ENCODE measurements at regions not wholly inside any gene's neighbourhood (a gene's known extent, or its start where the extent isn't known, plus 50 kb on each side); places are given as distances from the start of the nearest gene placed in this dataset.
"Not testable (repeated sequence)": the region's sequence is repeated elsewhere in the genome, so short reads cannot be mapped to it uniquely, and the experiment has no call there.

DNA sequence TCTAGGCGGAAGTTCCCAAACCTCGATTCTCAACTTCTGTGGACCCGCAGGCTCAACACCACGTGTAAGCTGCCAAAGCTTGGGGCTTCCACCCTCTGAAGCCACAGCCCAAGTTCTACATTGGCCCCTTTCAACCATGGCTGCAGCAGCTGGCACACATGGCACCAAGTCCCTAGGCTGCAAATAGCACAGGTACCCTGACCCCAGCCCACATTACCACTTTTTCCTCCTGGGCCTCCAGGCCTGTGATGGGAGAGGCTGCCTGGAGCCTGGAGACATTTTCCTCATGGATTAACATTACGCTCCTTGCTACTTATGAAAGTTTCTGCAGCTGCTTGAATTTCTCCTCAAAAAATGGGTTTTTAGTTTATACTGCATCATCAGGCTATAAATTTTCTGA lies 479.5 kb downstream of the PCDH7 start:
- no peak for DNase-seq

DNA sequence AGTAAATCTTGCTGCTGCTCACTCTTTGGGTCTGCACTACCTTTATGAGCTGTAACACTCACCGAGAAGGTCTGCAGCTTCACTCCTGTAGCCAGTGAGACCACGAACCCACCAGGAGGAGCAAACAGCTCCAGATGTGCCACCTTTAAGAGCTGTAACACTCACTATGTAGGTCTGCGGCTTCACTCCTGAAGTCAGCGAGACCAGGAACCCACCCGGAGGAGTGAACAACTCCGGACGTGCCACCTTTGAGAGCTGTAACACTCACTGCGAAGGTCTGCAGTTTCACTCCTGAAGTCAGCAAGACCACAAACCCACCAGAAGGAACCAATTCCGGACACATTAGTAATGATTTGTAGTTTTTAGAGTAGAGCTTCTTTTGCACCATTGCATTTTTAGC lies 481.9 kb downstream of the PCDH7 start:
- DNase-seq, result not testable (repeated sequence)

DNA sequence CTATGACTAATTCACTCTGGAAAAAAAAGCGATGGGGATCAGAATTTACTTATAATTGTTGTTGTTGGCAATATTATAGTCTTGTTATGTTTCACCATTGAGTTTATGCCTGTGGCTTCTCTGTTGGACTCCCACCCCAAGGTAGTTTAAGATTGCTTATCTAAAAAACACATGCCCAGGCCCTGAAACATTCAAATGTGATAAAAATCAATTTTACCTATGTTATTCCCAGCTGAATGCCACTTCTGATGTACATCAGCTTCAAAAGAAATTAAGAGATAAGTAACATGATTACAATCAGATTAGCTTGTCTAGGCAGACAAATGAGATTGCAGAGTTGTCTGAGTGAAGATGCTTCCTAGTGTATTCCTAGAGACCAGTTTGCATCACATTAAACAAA lies 484.7 kb downstream of the PCDH7 start:
- no peak for DNase-seq

DNA sequence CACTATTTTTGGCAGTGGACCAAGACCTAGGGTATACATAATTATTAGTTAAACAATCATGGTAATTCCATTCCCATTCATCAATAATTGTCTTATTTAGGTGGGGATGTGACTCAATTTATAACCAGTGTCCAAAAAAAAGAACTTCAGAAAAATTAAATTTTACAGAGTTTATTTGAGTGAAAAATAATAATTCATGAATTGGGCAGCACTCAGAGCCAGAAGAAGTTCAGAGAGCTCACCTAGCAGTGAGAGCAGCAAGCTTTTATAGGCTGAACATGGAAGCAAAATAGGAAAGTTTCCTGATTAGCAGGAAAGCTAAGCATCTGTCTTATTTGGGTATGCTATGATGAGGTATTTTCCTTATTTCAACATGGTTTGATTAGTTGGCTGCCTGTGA lies 500.8 kb downstream of the PCDH7 start:
- no peak for DNase-seq

DNA sequence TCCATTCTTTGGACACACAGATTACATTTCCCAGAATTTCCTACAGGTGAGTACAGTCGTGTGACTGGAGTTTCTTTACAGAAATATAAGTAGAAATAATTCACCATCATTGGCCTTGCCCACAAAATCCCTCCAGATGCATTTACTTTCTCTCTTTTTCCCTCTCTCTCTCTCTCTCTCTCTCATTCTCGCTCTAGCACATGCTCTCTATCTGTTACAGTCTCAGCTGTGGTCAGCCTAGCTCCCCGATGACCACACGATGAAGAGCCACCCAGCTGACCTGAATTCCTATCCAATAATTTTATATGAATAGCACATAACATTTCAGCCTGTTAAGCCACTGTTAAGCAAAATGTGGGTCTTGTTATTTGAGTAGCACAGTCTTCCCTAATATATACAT lies 507.9 kb downstream of the PCDH7 start:
- no peak for DNase-seq

DNA sequence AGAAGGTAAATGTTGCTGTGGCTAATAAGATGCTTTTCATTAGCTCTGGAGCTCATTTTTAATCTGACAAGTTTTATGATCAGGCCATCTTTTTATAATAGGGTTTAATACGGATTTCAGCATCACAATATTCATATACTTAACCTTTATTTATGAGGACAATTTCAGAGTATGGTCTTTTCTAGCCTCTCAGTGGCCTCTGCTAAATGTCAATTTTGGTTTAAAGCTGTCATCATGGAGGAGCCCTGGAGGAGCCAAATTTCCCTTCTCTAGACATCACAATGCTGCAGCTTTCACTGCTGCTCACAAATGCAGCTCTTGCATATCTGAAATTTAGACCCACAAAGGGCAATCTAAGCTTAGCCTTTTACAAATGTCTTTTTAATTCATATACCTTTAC lies 510.4 kb downstream of the PCDH7 start:
- DNase-seq, result no peak

DNA sequence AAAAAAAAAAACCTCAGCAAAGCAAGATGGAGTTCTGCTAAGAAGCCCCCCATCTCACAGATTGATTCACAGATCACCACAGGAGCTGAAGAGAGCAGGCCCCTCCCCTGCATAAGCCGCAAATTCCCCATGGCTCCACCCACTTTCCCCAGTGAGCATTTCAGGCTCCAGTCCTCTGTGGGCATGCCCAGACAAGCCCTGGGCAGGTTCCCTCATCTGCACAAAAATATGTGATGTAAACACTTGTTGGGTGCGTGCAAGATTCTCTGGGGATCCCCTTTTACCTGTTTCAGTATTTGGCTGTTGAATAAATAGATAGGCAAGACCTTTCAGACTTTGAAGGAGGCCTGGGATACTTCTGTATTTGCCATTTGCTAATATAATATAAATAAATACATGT lies 514.3 kb downstream of the PCDH7 start:
- no peak for DNase-seq

DNA sequence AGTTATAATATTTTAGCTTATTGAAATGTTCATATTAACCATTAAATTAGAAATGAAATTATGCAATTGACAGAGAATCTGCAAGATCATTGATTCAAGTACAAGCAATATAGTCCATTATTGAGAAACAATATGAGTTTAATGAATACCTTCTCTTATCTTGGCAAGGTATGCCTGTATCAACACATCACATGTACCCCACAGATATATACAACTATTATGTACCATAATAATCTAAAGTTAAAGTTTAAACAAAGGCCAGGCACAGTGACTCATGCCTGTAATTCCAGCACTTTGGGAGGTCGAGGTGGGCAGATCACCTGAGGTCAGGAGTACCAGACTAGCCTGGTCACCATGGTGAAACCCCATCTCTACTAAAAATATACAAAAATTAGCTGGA lies 514.7 kb downstream of the PCDH7 start:
- no peak for DNase-seq

DNA sequence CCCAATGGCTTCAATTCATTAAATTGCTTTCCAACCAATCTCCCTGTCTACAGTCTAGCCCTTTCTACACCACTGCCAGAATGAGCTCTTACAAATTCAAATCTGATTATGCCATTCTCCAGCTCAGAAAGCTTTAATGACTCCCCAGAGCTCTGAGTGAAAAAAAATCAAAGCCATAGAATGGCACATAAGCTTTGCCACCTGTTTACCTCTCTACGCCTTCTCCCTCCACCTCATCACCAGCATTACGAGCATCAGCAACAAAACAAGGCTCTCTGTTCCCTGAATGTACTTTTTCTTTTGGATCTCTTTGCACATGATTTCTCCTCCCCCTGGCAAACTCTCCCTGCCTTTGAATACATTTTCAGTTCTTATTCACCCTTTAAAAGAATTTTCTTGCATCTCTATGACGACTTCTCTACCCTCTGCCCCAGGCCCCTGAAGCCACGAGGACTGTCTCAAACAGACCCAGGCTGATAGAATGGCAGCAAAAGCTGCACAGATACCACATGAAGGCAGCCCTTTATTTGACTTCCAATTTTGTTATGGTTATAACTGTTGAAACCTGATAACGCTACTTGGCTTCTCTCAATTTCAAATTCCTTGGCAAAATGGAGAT lies 516.0 kb downstream of the PCDH7 start:
- DNase-seq, result no peak

DNA sequence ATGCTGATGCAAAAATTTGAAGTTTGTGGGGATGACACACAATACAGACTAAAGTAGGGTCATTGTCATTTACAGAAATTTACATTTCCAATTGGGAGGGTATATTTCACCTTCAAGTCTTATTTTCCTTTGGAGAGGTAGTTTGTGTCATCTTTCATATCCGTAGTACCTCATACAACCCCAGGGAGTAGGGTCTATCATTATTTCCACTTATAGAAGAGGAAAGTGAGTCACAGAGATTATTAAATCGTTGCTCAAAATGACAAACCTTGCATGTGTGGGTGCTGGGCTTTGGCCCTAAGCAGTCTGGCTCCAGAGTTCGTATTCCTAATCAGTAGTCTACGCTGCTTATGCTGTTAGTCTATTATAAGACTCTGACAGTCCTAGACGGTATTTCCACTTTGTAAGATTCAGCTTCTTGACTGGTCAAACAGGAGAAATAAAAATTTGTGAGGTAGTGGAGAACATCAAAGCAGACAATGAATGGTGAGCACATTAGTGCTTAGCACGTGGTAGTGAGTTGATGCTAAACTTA lies 516.5 kb downstream of the PCDH7 start:
- no peak for DNase-seq

DNA sequence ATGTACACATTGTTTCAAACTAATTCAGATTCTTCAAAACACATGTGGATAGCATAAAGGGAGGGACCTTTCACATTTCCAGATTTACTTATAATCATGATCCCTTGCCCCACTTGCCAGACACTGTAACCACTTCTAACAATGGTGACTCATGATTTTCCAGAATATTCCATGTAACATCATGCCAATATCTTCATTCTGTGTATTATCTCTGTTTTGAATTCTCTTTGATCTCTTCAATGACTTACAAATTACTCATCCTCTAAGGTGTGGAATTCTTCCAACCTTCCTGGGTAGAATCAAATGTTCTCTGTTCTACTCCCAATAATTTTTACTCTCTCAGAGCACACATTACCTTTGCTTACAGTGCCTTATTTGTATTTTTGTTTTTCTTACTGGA lies 517.1 kb downstream of the PCDH7 start:
- no peak for DNase-seq

DNA sequence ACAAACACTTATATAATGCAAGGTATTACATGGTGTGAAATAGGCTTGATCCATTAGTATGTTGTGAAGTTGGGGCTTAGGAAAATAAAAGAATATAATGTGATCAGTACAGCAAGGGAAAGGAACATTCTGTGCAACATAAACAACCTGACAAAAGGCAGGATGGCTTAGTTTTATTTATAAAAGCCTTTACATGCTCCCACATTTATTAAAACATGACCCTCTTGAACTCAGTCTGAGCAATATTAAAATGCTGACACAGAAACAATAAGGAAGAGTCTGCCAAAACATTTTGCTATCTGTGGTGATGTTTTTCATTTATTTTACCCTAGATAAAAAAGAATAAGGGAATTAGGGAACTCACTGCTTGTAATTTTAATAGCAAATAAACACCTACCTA lies 519.7 kb downstream of the PCDH7 start:
- DNase-seq, result no peak

DNA sequence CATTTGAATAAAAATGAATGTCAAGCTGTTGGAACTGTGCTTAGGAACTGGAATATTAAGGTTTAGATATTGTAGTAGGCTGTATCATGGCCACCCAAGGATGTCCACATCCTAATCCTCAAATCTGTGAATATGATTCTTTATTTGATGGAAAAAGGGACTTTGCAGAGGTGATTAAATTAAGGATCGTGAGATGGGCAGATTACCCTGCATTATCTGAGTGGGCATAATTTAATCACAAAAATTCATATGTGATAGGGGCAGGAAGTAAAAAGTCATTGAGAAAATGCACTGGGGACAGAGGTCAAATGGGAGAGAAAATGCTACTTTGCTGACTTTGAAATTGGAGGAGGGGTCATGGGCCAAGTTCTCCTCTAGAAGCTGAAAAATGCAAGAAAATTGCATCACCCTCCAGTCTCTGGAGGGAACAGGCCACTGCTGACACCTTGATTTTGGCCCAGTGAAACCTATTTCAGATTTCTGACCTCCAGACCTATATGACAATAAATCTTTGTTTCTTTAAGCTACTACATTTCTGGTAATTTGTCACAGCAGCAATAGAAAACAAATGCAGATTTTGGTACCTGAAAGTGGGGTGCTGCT lies 521.4 kb downstream of the PCDH7 start:
- DNase-seq, result no peak

DNA sequence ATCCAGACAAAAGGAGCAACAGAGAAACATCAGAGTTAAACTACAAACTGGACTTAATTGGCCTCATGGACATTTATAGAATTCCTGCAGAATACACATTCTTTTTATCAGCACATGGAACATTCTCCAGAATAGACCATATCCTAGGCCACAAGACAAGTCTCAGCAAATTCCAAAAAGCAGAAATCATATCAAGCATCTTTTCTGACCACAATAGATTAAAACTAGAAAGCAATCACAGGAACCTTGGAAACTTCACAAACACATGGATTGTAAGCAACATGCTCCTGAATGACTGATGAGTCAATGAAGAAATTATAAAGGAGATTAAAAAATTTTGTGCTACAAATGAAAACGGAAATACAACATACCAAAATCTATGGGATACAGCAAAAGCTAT lies 526.7 kb downstream of the PCDH7 start:
- no peak for DNase-seq

DNA sequence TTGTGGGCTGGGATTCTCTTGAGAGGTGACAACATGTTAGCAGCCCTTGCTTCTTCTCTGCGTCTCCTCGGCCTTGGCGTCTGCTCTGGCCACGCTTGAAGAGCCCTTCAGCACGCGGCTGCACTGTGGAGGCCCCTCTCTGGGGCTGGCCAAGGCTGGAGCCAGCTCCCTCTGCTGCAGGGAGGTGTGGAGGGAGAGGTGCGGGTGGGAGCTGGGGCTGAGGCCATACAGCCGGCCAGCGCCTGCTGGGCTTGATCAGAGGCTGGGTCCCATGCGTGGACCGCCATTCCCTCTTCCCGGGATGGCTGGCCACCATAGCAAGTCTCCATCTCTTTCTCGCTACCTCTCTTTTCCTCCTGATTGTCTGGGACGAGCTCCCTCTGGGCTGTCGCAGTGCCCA lies 539.0 kb downstream of the PCDH7 start:
- DNase-seq, result no peak

DNA sequence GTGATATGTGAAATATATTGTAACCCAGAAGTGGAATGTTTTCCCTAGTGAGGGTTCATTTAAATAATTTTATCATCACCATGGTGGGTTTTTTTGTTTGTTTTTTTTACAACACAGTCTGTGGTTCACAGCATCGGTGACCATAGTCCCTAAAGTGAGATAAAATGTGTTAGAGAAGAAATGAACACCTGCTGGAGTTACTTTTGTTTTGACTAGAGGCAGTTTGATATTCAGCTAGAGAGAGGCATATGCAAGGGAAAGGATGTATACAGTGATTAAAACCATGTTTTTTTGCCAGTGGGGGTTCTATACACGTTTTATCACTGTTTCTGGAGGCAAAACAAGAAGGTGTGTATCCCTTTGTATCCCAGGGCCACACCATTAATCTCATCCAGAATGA lies 541.5 kb downstream of the PCDH7 start:
- no peak for DNase-seq

DNA sequence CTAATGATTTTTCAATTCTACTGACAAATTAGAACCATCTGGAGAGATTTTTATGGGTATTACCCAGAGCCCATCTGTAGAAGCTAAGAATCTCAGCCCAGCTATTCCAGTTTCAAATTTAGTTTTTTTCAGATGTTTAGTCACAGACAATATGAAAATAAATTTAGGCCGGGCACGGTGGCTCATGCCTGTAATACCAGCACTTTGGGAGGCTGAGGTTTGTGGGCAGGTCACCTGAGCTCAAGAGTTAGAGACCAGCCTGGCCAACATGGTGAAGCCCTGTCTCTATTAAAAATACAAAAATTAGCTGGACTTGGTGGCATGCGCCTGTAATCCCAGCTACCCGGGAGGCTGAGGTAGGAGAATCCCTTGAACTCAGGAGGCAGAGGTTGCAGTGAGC lies 545.9 kb downstream of the PCDH7 start:
- not testable (repeated sequence) for DNase-seq

DNA sequence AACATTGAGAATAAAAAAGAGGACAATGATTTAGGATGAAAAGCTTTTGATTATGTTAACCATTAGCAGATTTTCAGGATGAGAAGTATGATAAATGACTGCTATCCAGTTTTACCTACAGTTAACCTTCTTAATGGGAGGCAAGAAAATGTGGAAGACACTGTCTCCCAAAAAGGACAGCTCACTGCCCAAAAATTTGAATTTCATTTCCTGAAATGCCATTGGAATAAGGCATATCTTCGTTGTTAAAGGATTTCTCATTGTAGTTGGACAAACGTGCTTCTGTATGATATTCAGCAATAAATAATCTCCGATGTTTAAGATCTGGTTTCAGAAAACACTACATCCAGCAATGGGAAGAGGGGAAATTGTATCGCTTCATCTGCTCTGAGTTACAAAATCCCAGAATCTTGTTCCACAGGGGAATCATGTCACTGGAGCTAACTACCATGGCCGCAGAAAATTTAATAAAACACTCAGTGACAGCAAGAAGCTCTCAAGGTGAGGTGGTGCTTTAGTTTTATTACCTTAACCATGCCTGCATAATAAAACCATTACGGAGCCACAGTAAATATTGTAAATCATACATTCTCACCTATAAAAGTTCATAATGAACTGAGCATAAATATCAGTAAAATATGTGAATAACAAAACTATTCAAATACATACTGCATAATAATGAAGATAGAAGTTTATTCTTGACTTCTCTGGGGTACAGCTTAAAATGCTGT lies 552.3 kb downstream of the PCDH7 start:
- no peak for DNase-seq

DNA sequence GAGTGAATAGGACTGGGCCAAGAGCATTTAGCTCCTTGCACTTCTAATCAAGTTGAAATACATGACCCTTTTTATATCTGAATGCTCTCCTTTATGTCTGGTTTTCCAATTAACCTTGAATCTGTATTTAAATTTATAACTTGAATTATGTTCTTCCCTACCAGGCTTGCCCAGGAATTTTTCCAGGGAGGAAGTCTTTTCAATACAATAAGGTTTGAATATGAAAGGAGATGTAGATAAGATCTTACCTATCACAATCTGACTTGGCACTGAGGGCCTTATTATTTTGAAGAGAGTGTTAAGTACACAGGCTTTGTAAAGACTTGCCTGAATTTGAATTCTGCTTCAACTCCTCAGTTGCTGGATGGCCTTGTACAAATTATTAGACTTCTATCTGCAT lies 555.7 kb downstream of the PCDH7 start:
- no peak for DNase-seq

DNA sequence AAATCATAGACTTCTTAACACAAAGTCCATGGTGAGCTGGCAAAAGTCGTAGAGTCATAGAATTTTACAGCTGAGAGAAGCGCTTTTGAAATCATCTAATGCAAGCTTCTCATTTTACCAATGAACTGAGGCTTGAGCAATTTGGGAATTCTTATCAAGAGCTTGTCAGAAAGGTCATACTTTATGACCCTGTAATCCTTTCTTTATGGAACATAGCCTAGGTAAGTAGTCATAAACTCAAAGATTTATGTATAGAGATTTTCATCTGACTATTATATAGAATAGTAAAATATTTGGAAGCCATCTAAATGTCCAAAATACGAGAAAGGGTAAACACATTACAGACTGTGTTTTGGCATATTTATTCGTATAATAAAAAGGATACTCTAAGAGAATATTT lies 563.5 kb downstream of the PCDH7 start:
- no peak for DNase-seq

DNA sequence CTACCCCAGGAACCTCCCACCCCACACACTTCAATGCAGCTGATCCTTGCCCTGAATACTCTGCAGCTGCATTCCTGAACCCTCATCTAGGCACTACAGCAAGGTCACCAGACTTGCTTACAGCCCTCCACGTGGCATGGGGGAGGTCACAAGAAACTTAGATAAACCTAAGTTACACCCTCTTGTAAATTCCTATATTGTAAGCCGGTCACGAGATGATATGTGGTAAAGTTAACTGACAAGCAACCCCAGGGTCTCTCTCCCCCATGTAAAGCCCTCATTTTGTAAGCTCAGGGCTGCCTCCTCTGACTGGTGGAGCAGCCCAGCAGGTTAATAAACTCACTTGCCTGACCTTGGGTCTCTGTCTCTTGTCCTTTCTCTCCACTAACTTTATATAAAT lies 570.7 kb downstream of the PCDH7 start:
- DNase-seq, result no peak

DNA sequence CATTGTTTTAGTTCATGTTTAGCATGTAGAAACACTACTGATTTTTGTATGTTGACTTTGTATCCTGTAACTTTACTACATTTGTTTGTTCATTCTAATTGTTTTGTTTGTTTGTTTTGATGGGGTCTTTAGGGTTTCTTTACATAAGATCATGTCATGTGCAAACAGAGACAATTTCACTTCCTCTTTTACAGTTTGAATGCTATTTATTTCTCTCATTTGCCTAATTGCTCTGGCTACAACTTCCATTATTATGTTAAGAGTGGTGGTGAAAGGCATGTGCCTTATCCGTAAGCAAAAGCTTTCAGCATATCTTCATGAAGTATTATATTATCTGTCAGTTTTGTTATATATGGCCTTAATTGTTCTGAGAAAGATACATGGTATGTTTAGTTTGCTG lies 571.1 kb downstream of the PCDH7 start:
- DNase-seq, result no peak

DNA sequence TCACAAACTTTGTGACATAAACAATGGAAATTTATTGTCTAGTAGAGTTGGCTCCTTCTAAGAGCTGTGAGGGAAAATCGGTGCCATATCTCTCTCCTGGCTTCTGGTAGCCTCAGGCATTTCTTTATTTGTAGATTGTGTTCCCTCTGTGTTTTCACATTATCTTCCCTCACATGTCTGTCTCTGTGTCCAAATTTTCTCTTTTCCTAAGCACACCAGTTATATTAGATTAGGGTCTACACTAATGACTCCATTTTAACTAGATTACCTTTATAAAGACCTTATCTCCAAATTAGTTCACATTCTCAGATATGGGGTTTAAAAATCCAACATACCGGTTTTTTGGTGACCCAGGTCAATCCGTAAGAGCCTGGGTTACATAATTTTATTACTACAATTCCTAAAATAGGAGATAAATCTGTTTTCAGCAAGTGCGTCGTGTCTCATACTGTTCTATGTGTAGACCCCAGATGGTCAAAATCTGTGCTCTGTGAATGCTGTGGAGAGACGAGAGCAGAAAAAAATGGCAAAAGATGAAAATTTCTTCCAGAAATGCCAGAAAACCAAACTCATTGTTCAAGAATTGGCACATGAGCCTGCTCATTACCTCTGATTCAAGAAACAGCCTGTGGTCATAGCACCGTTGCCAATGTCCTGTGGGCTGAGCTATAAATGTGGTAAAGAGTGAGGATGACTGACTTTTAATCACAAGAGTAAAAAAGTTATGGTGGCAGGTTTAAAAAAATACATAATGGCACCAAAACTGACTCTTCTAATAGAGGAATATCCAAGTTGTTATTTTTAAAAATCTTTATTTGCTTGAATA lies 574.7 kb downstream of the PCDH7 start:
- DNase-seq, result no peak

DNA sequence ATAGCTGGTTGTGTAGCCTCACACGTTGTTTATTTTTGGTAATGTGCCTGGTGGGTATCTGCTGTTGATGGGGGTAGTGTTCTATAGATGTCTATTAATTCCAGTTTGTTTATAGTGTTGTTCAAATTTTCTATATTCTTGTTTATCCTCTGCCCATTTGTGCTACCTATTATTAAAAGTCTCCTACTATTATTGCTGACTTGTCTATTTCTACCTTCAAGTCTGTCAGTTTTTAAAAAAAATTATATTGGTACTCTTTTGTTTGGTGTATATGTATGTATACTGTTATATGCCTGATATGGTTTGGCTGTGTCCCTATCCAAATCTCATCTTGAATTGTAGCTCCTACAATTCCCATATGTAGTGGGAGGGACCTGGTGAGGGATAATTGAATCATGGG lies 578.6 kb downstream of the PCDH7 start:
- DNase-seq, result no peak
